ENCODE measurements at regions not wholly inside any gene's neighbourhood (a gene's known extent, or its start where the extent isn't known, plus 50 kb on each side); places are given as distances from the start of the nearest gene placed in this dataset.
A peak's percentile ranks its signal among the peaks of the same experiment; 100 is the strongest.

GRCh38 chr10:31081937-31082840 lies 50.5 kb upstream of the ZNF438 start:
- DNase-seq (ENCODE audit: low read depth in 2 of 2), result no peak

GRCh38 chr10:31083765-31084184 lies 52.1 kb upstream of the ZNF438 start:
- DNase-seq (ENCODE audit: low read depth in 2 of 2), result peak; percentile 50 to 63

DNA sequence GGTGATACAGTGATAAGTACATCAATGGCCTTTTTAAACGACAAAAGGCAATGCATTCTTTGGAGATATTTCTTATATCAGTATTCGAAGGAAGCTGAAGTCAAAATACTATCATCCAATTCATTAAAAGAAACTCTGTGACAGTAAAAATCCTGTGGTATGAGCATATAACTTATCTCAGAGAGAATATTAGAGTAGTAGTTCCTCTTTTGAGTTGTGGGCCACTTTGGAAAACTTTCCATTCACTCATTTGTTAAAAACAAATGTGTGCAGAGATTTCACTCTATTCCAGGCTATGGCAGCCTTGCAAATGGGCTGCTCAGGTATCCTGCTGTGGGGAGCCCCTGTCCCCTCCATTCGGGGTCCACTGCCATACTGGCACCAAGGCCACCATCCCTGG lies 55.3 kb upstream of the ZNF438 start:
- no peak for DNase-seq (ENCODE audit: low read depth in 2 of 2)

- no peak for DNase-seq (ENCODE audit: low read depth in 2 of 2)
These were observed 56.2 kb upstream of the ZNF438 start for GRCh38 chr10:31087851-31088250.

- no peak for DNase-seq (ENCODE audit: low read depth in 2 of 2)
These were observed 59.4 kb upstream of the ZNF438 start for GRCh38 chr10:31090894-31091607.

DNA sequence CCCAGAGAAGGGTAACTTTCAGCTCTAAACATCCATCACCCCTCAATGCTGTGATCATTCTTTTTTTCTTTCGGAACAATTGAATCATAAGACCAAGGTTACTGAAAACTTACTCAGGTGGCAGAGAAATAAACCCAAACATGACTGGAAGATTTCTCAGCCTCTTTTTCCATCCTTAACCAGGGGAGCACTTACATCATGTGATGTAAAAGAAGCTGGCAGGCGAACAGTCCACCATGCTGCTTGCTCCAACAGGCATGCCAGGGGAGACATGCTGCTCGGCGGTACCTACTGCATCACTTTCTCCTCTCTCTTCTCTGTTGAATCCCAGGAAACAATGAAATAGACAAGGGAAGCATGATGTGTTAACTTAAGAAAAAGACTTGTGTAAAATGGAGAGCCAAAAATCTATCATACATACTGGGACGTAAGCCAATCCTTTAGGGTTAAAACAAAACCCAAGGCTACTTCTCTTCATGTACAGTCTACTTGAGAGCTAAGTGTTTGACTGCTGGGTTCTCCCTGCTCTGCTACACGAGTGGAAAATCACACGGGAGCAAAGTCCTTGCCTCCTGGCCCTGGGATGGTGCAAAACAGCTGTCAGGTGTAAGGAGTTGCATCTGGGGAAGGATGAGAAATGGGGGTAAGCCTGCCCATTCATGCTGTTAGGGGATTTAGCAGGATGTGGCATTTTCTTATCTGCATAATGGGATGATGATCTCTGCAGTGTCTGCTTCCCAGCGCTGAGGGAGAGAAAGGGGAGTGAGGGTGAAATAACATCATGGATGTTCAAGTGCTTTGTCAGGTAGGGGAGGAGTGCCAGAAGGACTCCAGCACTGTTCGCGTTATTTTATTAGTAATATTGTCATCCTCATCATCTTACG lies 64.3 kb upstream of the ZNF438 start:
- no peak for DNase-seq (ENCODE audit: low read depth in 2 of 2)

GRCh38 chr10:31098046-31098445 lies 66.4 kb upstream of the ZNF438 start:
- DNase-seq (ENCODE audit: low read depth in 2 of 2), result peak in 1 of 2 donors; percentile 82

- DNase-seq (ENCODE audit: low read depth in 2 of 2), result peak in 1 of 2 donors; percentile 77
These were observed 67.4 kb upstream of the ZNF438 start for GRCh38 chr10:31099094-31099493.

DNA sequence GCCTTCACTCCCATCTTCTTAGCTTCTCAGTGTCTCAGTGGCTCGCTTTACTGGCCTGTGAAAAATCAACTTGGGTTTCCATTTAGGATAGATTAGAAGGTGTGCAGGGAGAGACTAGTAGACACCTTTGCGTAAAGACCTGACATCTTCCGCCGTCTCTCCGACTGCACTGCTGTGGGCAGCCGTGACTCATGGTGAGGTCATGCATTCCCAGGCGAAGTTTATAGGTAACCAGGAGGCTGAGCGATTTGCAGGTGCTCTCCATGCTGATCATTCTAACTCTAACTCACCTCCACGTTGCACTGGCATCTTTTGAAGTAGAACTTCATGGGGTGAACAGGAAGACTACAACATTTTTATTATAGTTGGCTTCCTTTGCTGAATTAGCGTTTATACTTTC lies 68.0 kb upstream of the ZNF438 start:
- peak in 1 of 2 donors; percentile 54 for DNase-seq (ENCODE audit: low read depth in 2 of 2)

DNA sequence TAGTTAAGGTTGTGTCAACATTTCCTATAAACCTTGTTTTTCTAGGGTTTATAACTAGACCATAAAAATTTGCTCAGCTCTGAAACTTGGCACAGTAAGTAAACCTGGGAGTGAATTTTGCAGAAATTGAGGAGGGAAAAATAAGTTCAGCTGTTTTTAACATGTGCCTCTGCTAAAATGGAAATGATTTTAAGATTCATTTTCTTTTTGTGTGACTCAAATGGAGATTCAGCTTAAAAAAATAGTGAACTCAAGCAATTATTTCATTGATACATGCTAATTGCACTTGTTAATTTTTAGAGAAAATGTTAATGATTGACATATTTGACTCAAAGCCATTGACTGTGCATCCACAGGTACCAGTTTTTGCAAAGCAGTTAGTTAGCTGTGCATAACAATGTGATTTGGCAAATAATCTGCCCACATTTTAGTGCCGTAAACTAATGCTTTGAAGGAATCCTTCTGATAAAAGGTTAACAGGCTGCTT lies 68.5 kb upstream of the ZNF438 start:
- no peak for DNase-seq (ENCODE audit: low read depth in 2 of 2)

- no peak for DNase-seq (ENCODE audit: low read depth in 2 of 2)
These were observed 69.0 kb upstream of the ZNF438 start for GRCh38 chr10:31100662-31101061.

DNA sequence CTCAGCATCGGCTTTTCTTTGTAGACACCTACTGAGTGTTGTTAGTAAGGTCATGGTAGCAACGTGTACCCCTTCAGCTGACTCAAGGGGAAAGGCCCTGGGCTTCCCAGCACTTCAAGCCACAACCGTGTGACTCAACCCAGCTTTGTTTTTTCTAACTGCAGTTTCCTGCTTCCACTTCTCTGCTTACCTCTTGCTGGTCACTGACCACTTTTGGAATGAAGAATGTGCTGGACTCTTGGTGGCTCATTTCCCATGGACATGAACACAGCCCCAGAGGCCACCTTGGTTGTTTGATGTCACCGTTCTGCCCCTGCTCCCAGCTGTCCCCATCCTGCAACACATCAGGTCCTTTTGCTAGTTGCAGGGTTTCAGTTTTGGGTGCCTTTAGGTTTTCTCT lies 69.5 kb upstream of the ZNF438 start:
- peak; percentile 33 to 90 for DNase-seq (ENCODE audit: low read depth in 2 of 2)

DNA sequence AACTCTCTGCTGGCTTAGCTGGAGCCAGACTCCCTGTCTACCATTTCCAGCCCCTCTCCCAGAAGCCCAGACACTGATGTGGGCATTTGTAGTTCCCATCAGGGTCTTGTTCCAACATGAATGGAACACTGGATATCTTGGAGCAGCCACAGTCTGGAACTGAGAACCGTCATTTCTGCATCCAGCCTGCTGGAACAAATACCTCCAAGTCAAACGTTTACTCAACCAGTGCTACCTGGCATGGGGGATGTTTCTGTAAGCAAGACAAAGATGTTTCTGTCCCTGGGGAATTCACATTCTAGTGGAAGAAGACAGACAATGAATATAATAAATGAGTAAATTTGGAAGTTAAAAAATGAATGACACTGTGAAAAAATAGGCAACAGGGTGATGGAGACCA lies 70.8 kb upstream of the ZNF438 start:
- no peak for DNase-seq (ENCODE audit: low read depth in 2 of 2)

- no peak for DNase-seq (ENCODE audit: low read depth in 2 of 2)
These were observed 71.4 kb upstream of the ZNF438 start for GRCh38 chr10:31103112-31103511.

GRCh38 chr10:31112961-31113360 lies 81.3 kb upstream of the ZNF438 start:
- peak in 1 of 2 donors; percentile 66 for DNase-seq (ENCODE audit: low read depth in 2 of 2)

- DNase-seq (ENCODE audit: low read depth in 2 of 2), result no peak
These were observed 84.6 kb upstream of the ZNF438 start for GRCh38 chr10:31116226-31116625.

GRCh38 chr10:31118556-31118955 lies 86.9 kb upstream of the ZNF438 start:
- DNase-seq (ENCODE audit: low read depth in 2 of 2), result no peak

- DNase-seq (ENCODE audit: low read depth in 2 of 2), result no peak
These were observed 88.7 kb upstream of the ZNF438 start for GRCh38 chr10:31120392-31120791.

DNA sequence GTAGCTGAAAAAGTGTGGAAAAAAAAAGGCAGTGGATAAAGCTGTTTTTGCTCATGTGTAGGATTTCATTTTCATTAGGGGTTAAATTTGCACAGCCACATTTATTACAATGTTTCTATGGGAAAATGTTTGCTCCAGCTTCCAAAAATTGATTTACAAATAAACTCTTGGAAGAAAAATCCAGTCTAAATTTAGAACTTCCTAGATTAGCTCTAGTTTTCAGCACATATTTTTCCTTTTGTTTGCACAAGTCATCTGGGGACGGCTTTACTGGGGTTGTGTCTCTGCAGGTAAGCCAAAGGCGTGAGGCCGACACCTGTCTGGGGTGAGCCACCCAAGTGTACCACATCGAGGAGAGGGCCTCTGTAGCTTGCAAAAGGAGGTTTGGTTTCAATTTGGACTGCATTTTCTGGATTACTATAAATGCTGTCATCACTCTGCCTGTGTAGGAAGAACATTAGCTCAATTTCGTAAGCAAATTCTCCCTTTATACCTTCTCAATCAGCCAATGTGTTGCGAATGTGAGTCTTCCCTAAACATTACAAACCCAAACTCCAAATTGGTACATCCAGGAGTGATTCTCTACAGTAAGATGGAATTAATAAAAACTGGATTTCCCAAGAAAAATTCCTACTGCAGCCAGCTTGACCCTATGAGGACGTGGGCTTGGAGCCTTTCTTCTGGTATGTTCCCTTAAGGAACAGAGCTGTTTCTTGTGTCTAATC lies 89.5 kb upstream of the ZNF438 start:
- DNase-seq (ENCODE audit: low read depth in 2 of 2), result no peak

- no peak for DNase-seq (ENCODE audit: low read depth in 2 of 2)
These were observed 90.3 kb upstream of the ZNF438 start for GRCh38 chr10:31121757-31122577.

All from lung microvascular endothelial cell (primary cell).